ENCODE measurements at regions not wholly inside any gene's neighbourhood (a gene's known extent, or its start where the extent isn't known, plus 50 kb on each side); places are given as distances from the start of the nearest gene placed in this dataset.

DNA sequence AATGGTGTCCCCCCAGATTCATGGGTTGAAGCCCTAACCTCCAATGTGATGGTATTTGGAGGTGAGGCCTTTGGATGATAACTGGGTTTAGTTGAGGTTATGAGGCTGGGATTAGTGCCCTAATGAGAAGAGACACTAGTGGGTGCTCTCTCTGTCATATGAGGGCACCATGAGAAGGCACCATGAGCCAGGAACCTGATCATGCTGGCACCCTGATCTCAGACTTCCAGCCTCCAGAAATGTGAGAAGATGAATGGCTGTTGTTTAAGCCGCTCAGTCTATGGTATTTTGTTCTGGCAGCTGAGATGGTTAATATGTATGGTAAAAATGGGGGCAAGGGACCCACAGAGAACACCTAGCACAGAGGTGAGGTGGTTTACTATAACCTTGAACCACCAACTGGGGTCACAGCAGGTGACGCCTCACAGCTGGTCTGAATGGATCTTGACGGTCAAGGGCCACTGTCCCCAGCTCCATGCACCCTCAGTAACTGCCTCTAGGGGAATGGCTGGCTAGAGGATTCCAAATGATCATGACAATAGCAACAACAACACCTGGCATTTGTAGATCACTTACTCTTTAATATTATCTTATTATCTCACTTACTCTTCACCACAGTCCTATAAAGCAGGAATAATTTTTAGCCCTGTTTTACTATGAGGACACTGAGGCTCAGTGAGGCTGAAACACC lies 57.1 kb downstream of the FOXI1 start:
- no peaks in the 10 kb centered on the region for H3K9me2 ChIP-seq (ENCODE audit: insufficient read depth)
- no peaks in the 10 kb centered on the region for H3K36me3 ChIP-seq (ENCODE audit: control insufficient read depth in 1 of 2, insufficient read depth in 2 of 2, low read length in 2 of 2)
- no peak overlapping the region for H3K27ac ChIP-seq (ENCODE audit: low read depth, low read length)
- no peaks in the 10 kb centered on the region for H3K9me3 ChIP-seq (ENCODE audit: control insufficient read depth in 1 of 2, insufficient read depth in 1 of 2, low read depth in 1 of 2, low read length in 2 of 2)
- no TSS peak for BruUV-seq (replicated peaks)
- no peak for DNase-seq (ENCODE audit: low read depth, low spot score)
- H3K4me3 ChIP-seq (replicated peaks in 1 of 2; ENCODE audit: low read depth in 1 of 2, low read length in 2 of 2), result no peak overlapping the region
- ChIA-PET CTCF (no interaction called here), POLR2A (no interaction called here), RAD21 (ENCODE audit: low non-redundant PET in 1 of 2, low total read pairs in 2 of 2, uncharacterized antibody in 2 of 2, unreplicated experiment in 2 of 2) (no interaction called here)
- no peak overlapping the region for H3K9ac ChIP-seq (ENCODE audit: low read length)
- H3K4me1 ChIP-seq (ENCODE audit: control insufficient read depth in 1 of 2, insufficient read depth in 2 of 2, low read length in 2 of 2), result no peaks in the 10 kb centered on the region
- intact Hi-C loops (cut with micrococcal nuclease), result no loop called here
- H3K27me3 ChIP-seq (ENCODE audit: insufficient read depth, low read length), result no peaks in the 10 kb centered on the region
- no peak overlapping the region for H2AFZ ChIP-seq (ENCODE audit: low read depth, low read length, poor library complexity, severe bottlenecking)
- H3K79me2 ChIP-seq (ENCODE audit: insufficient read depth, low read length), result no peaks in the 10 kb centered on the region
- no peak for ATAC-seq
- TF ChIP-seq SP1 (IDR thresholded peaks at IDR 0.05; ENCODE audit: low read depth) (no peak), TCF7L2 (IDR thresholded peaks at IDR 0.05; ENCODE audit: borderline replicate concordance, extremely low read depth, insufficient read depth, insufficient read length) (no peak), ELF1 (IDR thresholded peaks at IDR 0.05; ENCODE audit: borderline replicate concordance, low read depth) (no peak), CBX3 (IDR thresholded peaks at IDR 0.05; ENCODE audit: low read depth) (no peak), EZH2 (IDR thresholded peaks at IDR 0.05) (no peak)
- TF ChIP-seq, protein P1, sequence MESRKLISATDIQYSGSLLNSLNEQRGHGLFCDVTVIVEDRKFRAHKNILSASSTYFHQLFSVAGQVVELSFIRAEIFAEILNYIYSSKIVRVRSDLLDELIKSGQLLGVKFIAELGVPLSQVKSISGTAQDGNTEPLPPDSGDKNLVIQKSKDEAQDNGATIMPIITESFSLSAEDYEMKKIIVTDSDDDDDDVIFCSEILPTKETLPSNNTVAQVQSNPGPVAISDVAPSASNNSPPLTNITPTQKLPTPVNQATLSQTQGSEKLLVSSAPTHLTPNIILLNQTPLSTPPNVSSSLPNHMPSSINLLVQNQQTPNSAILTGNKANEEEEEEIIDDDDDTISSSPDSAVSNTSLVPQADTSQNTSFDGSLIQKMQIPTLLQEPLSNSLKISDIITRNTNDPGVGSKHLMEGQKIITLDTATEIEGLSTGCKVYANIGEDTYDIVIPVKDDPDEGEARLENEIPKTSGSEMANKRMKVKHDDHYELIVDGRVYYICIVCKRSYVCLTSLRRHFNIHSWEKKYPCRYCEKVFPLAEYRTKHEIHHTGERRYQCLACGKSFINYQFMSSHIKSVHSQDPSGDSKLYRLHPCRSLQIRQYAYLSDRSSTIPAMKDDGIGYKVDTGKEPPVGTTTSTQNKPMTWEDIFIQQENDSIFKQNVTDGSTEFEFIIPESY (IDR thresholded peaks at IDR 0.05; ENCODE audit: extremely low read depth, insufficient replicate concordance, low read length), result no peak
- TF ChIP-seq, protein P2, sequence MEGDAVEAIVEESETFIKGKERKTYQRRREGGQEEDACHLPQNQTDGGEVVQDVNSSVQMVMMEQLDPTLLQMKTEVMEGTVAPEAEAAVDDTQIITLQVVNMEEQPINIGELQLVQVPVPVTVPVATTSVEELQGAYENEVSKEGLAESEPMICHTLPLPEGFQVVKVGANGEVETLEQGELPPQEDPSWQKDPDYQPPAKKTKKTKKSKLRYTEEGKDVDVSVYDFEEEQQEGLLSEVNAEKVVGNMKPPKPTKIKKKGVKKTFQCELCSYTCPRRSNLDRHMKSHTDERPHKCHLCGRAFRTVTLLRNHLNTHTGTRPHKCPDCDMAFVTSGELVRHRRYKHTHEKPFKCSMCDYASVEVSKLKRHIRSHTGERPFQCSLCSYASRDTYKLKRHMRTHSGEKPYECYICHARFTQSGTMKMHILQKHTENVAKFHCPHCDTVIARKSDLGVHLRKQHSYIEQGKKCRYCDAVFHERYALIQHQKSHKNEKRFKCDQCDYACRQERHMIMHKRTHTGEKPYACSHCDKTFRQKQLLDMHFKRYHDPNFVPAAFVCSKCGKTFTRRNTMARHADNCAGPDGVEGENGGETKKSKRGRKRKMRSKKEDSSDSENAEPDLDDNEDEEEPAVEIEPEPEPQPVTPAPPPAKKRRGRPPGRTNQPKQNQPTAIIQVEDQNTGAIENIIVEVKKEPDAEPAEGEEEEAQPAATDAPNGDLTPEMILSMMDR (IDR thresholded peaks at IDR 0.05 in 2 of 3, conservative IDR thresholded peaks at IDR 0.05 in 1 of 3; ENCODE audit: borderline replicate concordance in 1 of 3, insufficient read depth in 1 of 3, low read depth in 2 of 3, low read length in 2 of 3), result no peak
- H4K20me1 ChIP-seq (ENCODE audit: insufficient read depth), result no peaks in the 10 kb centered on the region
- no peak overlapping the region for H3K4me2 ChIP-seq (ENCODE audit: low read length)

Data from HCT116 (cell line).